MM.1S (cell line): ENCODE measurements at regions not wholly inside any gene's neighbourhood (a gene's known extent, or its start where the extent isn't known, plus 50 kb on each side); places are given as distances from the start of the nearest gene placed in this dataset.

Source experiments
- CTCF ChIP-seq: fragments of 300-600 bp; sonication (generic); IDR thresholded peaks from 2 replicates; pipeline ENCODE4 v1.5.1; 2016; ENCODE audit warnings: antibody characterized with exemption, low read length, mixed read lengths
- EZH2 ChIP-seq: fragments of 300-600 bp; sonication (generic); optimal IDR thresholded peaks from 2 replicates; pipeline ENCODE3; 2017; ENCODE audit warnings: low read depth, mild to moderate bottlenecking, antibody characterized with exemption, low read length, mixed read lengths
- EZH2phosphoT487 ChIP-seq: fragments of 300-600 bp; sonication (generic); IDR thresholded peaks from 2 replicates; pipeline ENCODE4 v1.6.1; 2018; ENCODE audit warnings: antibody characterized with exemption, low read length

- TF ChIP-seq EZH2 (no peak), CTCF (no peak), EZH2phosphoT487 (no peak)
These were observed 173.1 kb upstream of the POM121L12 start for GRCh38 chr7:52862321-52862720.
